A673 (cell line): ENCODE measurements at regions not wholly inside any gene's neighbourhood (a gene's known extent, or its start where the extent isn't known, plus 50 kb on each side); places are given as distances from the start of the nearest gene placed in this dataset.

Experiments
- CTCF ChIP-seq: fragments of 300-800, 200-600 bp; sonication (generic); conservative IDR thresholded peaks from 2 replicates; pipeline ENCODE4 v1.5.1; 2017; ENCODE audit warnings: low read depth, mild to moderate bottlenecking, antibody characterized with exemption, low read length, moderate library complexity, mixed read lengths
- EZH2 ChIP-seq: fragments of 200-600 bp; sonication (generic); IDR thresholded peaks from 2 replicates; pipeline ENCODE4 v1.6.1; 2017; ENCODE audit warnings: borderline replicate concordance, low read depth, mild to moderate bottlenecking, mixed read lengths, antibody characterized with exemption, low read length; ENCODE audit not compliant: poor library complexity, severe bottlenecking

DNA sequence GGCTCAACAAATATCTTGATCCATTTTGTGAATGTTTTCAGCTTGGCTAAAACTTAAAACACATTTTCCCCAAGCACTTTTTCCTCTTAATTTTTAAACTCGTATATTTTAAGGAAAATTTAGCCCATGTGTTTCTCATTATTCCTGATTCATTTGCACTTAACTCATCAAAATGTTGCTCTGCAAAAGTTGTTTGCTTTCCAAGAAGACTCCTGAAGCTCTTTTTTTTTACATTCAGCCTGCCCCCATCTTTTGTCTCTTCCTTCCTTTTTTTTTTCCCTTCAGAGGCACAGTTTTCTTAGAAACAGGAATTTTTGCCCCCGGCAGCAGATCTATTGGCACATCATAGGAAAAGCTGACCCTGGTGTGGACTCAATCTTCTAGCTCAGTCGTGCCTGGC, 155.0 kb upstream of the SALL1 start:
- TF ChIP-seq CTCF (no peak), EZH2 (no peak)
